ENCODE measurements at regions not wholly inside any gene's neighbourhood (a gene's known extent, or its start where the extent isn't known, plus 50 kb on each side); places are given as distances from the start of the nearest gene placed in this dataset.

DNA sequence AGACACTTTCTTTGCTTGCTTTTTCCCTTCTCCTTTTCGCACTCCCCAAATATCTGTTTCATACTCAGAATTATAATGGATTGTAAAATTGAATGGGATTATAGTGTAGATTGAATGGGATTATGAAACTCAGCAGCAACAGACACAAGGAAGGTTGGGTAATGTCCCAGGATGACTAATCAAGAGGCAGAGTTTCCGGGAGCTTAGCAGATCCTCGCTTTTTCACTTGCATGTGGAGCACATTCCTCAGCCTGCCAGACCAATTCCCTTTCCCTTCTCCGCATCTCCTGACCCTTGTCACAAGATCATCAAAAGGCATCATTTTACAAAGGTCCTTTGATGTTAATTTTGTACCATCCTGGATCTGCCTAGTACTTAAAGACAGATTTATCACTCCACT is 55.1 kb upstream of the SLC1A1 start:
- peak; percentile 10 for DNase-seq

DNA sequence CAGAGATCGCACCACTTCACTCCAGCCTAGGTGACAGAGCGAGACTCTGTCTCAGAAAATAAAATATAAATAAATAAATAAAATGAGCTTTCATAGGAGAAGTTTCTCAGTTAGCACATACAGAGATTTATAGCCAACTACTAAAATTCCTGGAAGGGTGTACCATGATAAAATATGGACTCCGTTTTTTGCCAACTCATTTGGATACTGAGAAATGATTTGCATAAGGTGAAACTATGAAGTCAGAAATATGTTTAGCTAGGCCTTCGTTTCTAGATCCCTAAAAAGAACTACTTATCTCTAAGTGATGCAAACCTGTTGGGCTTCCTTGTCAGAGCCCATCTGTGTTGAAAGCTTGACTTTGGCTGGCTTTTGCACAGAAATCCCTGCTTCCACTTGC is 56.9 kb upstream of the SLC1A1 start:
- DNase-seq = no peak

DNA sequence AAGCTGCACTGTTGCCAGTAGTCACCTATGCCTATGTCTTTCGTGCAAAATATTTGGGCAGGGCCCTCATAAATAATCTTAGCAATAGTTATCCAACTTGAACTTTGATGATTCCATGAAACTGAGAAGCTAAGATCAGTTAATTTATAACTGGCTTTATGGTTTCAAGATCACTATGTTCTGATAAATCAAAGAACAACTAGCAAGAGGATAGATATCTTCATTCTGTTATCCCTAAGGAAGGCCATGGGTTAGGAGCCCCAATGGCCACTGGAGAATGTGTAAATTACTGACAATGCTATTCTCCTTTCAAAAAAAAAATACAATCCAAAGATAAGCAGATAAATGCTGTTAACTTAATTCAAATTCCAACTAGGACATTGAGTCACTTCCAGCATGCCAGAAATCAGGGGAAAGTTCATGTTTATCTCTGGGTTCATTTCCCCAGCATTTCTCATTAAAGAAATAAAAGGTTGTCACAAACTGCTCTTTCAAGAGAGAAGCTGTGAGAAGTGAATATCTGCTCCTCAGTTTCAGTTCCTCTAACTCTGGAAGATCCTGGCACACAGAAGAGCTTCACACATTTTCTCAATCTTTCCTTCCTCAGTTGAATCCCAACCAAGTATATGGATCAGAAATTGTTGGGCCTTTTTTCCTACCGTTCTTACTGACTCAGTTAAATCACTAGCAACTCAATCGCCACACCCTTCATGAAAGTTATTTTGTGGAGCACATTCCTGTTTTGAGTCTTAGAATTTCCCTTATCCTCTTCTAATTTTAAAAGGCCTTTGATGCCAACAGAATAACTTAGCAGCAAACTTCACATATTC is 59.6 kb upstream of the SLC1A1 start:
- DNase-seq = peak; percentile 72

DNA sequence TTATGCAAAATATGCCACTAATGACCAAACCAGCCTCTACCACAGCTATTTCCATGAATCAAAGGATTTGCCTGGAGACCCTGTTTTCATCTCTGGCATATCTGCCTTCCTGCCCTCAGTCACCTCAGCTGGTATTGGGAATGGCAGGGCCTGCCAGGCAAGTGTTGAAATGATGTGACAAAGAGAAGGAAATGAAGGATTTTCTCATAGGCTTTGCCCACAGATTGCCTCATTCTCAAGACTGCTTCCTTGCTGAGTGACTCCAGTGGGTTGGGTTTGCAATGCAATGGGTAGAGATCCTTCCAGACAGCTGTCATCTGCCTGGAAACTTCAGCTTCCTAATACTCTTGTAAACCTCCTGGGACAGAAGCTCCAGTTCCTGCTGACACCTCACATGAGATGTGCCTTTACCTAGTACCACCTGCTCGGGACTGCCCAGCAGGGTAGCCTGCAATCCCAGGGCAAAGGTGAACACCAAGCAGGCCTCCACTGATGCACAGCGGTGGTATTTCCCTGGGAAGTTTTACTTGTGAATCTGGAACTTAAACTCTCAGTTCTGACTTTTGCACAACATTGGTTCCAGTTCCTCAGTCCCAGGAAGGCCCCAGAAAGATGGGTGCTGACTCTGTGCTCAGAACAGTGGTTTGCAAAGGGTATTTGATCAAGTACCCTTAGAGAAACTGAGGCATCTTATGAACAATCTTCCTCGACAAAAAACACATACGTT is 64.8 kb upstream of the SLC1A1 start:
- DNase-seq = peak; percentile 66

DNA sequence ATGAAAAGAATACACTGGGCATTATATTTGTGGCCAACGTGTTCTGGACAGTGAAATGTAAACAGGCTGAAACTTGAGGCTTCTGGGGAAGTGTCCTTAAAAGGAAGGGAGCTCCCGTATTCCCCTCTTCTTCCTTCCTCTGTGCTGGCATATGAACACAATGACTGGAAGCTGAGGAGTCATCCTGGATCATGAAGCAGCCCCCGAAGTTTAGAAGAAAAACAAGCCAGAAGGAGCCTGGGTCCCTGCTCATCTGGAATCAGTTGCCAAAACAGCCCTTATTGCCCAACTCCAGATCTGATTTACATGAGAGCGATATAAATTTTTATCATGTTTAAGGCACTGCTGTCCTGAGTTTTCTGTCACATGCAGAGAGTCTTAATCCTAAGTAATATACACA is 65.4 kb upstream of the SLC1A1 start:
- peak; percentile 78 for DNase-seq

DNA sequence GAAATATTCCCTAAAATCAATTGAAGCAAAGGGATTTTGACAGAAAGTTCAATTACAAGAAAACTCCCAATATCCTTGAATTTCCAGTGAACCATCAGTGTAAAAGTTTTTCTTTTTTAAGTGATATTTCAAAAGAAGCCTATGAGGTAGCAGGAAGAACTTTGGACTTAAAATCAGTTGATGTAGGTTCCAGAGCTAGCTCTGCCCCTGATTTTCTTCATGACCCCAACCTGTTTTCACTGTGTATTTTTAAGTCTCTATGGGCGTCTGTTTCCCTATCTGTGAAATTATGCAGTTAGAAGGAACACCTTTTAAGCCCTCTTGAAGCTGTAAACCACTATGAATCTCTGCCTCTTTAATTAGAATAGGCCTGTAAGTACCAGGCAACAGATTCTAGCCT is 66.2 kb upstream of the SLC1A1 start:
- DNase-seq = no peak

DNA sequence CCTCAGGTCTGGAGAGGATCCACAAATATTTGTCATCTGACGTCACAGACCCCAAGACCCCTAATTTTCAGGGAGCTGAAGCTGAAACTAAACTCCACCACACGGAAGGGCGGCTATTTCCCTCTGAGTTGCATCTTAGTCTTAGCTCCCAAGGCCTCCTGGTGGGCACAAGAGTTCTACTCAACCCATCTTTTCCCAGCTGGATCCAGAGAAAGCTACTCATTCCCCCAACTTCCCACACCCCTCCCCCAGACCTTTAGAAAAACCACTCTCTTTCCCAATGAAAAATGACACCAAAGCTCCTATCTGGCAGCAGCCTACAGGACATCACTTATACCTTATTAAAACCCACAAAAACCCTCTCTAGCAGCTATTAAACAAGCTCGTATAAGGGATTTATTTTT is 67.1 kb upstream of the SLC1A1 start:
- DNase-seq = no peak

DNA sequence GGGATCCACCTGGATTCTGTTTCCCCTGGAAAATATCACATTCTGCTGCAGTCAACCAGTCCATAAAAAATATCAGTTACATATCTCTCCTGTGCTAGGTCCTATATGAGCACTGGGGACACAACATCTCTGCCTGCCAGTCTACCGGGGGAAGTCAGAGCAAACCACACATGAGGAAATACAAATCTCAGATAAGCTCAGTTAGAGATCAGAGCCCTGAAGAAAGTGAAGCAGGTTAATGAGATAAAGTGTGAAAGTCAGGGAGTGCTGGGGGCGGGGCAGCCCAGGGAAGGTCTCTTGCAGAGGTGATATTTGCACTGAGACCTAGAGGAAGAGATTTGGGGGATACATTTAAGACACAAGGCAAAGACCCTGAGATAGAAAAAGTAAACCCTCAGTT is 67.8 kb upstream of the SLC1A1 start:
- DNase-seq = no peak

DNA sequence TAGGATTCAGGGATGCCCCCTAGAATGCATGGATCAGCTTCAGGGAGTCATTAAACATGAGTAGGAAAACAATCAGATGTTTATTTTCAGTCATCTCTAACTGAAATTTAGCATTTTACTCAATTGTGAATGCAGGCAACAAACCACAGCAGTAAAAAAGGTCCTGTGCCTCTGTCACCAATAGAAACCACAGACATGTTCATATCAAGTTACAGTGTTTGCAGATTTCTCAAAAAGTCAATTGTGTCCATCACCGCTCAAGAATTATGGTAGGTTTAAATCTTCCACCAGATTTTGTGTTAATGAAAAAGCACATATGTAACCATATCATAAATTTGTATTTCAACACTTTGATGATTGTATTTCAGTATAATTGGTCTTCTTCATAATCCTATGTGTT is 68.4 kb upstream of the SLC1A1 start:
- no peak for DNase-seq

DNA sequence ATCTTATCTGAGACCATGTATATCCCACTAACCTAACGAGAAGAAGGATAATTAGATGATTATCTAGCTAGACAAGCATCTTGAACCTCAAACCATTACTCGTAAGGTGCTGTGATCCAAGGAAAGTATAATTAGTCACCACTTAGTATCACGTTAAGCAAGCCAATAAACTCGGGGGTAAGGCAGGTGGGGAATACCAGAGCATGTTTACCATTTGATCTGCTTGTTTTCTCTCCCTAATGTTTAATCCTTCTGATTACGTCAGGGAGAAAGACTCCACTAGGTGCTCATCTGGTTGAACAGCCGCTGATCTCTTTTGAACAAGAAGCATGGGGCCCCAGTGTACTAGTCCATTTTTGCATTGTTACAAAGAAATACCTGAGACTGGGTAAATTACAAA is 69.9 kb upstream of the SLC1A1 start:
- DNase-seq = no peak

GRCh38 chr9:4417578-4418325 is 72.5 kb upstream of the SLC1A1 start:
- peak; percentile 71 for DNase-seq

DNA sequence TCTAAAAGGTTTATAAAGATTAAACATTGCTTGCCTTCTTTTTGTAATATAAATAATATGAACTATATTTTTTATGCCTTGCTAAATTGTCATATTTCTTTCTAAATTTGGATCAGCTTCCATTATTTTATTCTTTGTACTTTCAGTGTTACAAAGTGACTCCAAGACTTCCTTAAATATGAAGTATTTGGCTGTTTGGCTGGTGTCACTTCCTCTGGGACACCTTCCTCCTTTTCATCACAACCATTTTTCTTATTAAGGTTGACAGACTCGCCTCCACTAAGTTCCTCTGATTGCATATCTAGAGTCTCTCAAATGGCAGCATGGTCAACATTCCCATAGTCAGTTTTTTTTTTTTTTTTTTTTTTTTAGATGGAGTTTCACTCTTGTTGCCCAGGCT is 73.8 kb upstream of the SLC1A1 start:
- no peak for DNase-seq

DNA sequence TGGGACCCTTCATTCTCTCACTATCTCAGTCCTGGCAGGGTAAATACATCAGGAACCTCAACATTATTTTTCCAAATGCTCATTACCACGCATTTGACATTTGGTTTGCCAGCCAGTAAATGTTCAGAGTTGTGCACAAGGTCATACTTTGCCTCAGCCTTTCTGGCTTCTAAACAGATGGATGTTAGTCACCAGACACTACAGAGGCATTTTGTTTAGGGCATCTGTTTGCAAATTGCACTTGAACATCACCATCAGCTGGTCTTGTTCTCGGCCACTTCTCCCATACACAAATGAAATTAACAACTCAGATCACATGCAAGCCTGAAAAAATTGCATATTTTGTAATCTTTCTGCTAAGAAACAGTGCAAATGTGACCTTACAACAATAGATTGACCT is 75.0 kb upstream of the SLC1A1 start:
- no peak for DNase-seq

GRCh38 chr9:4413856-4414255 is 76.4 kb upstream of the SLC1A1 start:
- no peak for DNase-seq

DNA sequence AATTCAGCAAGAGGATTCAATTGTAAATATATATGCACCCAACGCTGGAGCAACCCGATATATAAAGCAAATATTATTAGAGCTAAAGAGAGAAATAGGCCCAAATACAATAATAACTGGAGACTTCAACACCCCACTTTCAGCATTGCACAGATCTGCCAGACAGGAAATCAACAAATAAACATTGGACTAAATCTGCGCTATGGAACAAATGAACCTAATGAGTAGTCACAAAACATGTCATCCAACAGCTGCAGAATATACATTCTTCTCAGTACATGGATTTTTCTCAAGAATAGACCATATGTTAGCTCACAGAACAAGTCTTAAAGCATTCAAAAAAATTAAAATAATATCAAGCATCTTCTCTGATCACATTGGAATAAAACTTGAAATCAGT is 86.1 kb upstream of the SLC1A1 start:
- DNase-seq = no peak

DNA sequence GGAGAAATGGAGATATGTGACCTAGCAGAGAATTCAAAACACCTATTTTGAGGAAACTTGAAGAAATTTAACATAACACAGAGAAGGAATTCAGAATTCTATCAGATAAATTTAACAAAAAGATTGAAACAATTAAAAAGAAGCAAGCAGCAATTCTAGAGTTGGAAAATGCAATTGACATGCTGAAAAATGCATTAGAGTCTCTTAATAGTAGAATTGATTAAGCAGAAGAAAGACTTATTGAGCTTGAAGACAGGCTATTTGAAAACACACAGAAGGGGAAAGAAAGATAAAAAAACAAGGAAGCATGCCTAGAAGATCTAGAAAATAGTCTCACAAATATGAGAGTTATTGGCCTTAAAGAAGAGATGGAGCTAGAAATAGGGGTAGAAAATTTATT is 87.8 kb upstream of the SLC1A1 start:
- no peak for DNase-seq

GRCh38 chr9:4400731-4401130 is 89.5 kb upstream of the SLC1A1 start:
- no peak for DNase-seq

DNA sequence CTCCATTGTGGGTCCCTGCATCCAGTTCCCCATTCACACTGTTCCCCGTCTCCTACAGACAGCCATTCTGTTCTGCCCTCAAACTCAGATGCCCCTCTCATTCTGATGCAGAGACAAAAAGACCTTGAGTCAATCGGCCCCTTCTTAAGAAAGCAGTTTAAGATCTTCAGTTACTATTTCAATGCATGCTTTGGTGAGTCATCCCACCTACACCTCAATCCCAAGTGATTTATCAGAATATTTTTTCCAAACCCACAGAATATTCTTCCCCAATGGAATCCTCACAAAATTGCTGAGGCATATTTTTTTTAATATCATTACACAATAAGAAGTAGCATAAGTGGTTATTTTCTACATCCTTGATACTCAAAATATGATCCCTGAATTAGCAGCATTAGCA is 92.4 kb upstream of the SLC1A1 start:
- no peak for DNase-seq

DNA sequence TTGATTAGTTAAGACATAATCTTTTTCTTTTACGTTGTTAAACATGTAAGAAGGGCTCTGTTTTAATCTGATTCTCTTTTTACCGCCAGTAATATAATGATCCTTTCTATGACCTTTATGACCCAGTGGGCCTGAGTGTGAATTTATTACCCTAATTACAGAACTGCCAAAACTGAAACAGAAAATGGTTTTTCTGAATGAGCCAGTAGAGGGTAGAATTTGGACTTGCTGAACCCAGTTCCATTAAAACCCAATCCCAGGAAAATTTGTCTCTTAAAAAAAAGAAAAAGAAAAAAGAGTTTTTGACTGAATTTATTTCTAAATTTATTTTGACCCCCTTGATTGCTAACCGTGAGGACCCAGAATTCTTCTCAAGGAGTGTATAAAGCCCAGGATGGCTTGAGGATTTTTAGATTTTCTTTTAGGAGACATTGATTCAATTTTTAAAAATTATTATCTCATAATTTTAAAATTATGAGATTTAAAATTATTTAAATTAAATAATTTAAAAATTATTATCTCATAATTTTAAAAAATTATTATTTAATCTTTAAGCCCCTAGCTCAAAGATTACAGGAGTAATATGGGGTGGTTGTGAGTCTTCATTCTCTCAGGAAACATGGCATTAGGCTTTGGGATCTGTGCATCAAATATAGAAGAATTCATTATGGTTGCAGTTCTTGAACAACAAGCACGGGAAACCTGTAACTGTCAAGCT is 94.1 kb upstream of the GLIS3 start:
- no peak for DNase-seq

DNA sequence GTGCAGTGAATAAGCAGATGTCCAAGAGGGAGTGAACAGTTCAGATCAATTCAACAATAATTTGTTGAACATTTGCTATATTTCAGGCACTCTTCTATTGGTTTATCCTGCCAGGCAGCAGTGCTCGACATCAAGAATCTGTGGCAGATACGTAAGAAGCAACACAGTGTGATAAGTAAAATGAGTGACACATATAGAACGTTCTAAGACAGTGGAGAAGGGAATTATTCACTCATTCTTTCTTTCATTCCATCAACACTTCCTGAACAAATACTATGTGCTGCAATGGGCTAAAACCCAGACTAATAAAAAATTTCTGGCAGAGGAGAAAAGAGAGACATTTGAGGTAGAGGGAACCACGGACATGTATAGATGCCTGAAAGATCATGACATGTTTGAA is 89.9 kb upstream of the GLIS3 start:
- no peak for DNase-seq

GRCh38 chr9:4389003-4389402 is 89.1 kb upstream of the GLIS3 start:
- peak; percentile 41 for DNase-seq

- DNase-seq = peak; percentile 26
These were observed 87.0 kb upstream of the GLIS3 start for GRCh38 chr9:4386819-4387218.

DNA sequence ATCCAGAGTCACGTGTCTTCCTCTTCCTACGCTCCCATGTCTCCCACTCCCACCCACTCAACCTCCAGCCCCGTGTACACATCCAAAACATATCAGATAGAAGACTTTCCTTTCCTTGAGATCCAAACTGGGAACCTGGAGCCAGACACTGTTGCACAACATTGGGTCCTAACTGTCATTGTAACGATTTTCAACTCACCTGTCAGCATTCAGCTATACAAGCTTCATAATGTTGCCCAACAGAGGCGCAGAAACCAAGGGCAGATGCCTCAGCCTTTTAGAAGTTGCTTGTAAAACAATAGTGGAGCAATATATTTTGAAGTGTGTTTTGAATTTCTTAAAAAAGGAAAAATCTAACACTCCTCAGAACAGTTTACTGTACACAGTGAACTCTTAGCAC is 84.9 kb upstream of the GLIS3 start:
- no peak for DNase-seq
